Stimulated activated CD8-positive, alpha-beta memory T cell treated with anti-CD3 and anti-CD28 coated beads, Interleukin-7, amount 100 ng/mL, for 48 hours (primary cell): ENCODE measurements at regions not wholly inside any gene's neighbourhood (a gene's known extent, or its start where the extent isn't known, plus 50 kb on each side); places are given as distances from the start of the nearest gene placed in this dataset.

ENCODE experiments used
- DNase-seq, 2 donors: peaks; one replicate each; pipeline ENCODE4 v3.0.0-alpha.2; 2020; ENCODE audit warnings: low read depth in 1 of 2; ENCODE audit errors: extremely low read depth in 1 of 2

GRCh38 chr18:78650926-78651325 is 328.7 kb upstream of the SALL3 start:
- DNase-seq: no peak

- DNase-seq: no peak
These were observed 327.5 kb upstream of the SALL3 start for GRCh38 chr18:78652001-78652545.

GRCh38 chr18:78655921-78656320 is 323.7 kb upstream of the SALL3 start:
- no peak for DNase-seq

GRCh38 chr18:78656346-78656925 is 323.2 kb upstream of the SALL3 start:
- DNase-seq: no peak

GRCh38 chr18:78658531-78658930 is 321.1 kb upstream of the SALL3 start:
- DNase-seq: no peak

- DNase-seq: no peak
These were observed 320.6 kb upstream of the SALL3 start for GRCh38 chr18:78659057-78659456.

- no peak for DNase-seq
These were observed 319.9 kb upstream of the SALL3 start for GRCh38 chr18:78659748-78660147.

- DNase-seq: no peak
These were observed 319.3 kb upstream of the SALL3 start for GRCh38 chr18:78660311-78660710.

GRCh38 chr18:78661316-78661715 is 318.3 kb upstream of the SALL3 start:
- DNase-seq: no peak

- DNase-seq: no peak
These were observed 316.7 kb upstream of the SALL3 start for GRCh38 chr18:78662879-78663278.

GRCh38 chr18:78664048-78664447 is 315.6 kb upstream of the SALL3 start:
- DNase-seq: no peak

- no peak for DNase-seq
These were observed 314.8 kb upstream of the SALL3 start for GRCh38 chr18:78664848-78665247.

- DNase-seq: no peak
These were observed 314.0 kb upstream of the SALL3 start for GRCh38 chr18:78665644-78666043.

GRCh38 chr18:78666666-78667335 is 312.8 kb upstream of the SALL3 start:
- DNase-seq: no peak

- DNase-seq: no peak
These were observed 308.7 kb upstream of the SALL3 start for GRCh38 chr18:78670778-78671391.

- no peak for DNase-seq
These were observed 308.1 kb upstream of the SALL3 start for GRCh38 chr18:78671551-78671950.

- no peak for DNase-seq
These were observed 306.7 kb upstream of the SALL3 start for GRCh38 chr18:78672862-78673446.

GRCh38 chr18:78673516-78674321 is 305.9 kb upstream of the SALL3 start:
- no peak for DNase-seq

GRCh38 chr18:78675231-78675630 is 304.4 kb upstream of the SALL3 start:
- no peak for DNase-seq

GRCh38 chr18:78676622-78677482 is 302.8 kb upstream of the SALL3 start:
- no peak for DNase-seq
